GM23248 (cell line): ENCODE measurements at regions not wholly inside any gene's neighbourhood (a gene's known extent, or its start where the extent isn't known, plus 50 kb on each side); places are given as distances from the start of the nearest gene placed in this dataset.

ENCODE experiments used
- DNase-seq: peaks from one replicate; pipeline ENCODE4 v3.0.0-alpha.2; 2015
- H2AFZ ChIP-seq: fragments of 200-600 bp; sonication (generic); 2 replicates; pipeline ENCODE4 v1.6.1; 2016; ENCODE audit warnings: antibody characterized with exemption
- H3F3A ChIP-seq: fragments of 200-600 bp; sonication (generic); 2 replicates; pipeline ENCODE4 v1.6.1; 2016; ENCODE audit warnings: mild to moderate bottlenecking, antibody characterized with exemption, mixed run types; ENCODE audit not compliant: insufficient read depth
- H3K27ac ChIP-seq: fragments of 200-600 bp; sonication (generic); 2 replicates; pipeline ENCODE4 v1.5.1; 2016; ENCODE audit warnings: mild to moderate bottlenecking
- H3K27me3 ChIP-seq: fragments of 200-600 bp; sonication (generic); replicated peaks from 2 replicates; pipeline ENCODE4 v1.6.1; 2016; ENCODE audit warnings: mild to moderate bottlenecking; ENCODE audit not compliant: insufficient read depth
- H3K36me3 ChIP-seq: fragments of 200-600 bp; sonication (generic); 2 replicates; pipeline ENCODE4 v1.6.1; 2016; ENCODE audit warnings: low read depth, mild to moderate bottlenecking
- H3K4me1 ChIP-seq: fragments of 200-600 bp; sonication (generic); 2 replicates; pipeline ENCODE4 v1.6.1; 2016; ENCODE audit warnings: mild to moderate bottlenecking; ENCODE audit not compliant: insufficient read depth
- H3K4me2 ChIP-seq: fragments of 200-600 bp; sonication (generic); one replicate; pipeline ENCODE4 v1.6.1; 2016; ENCODE audit warnings: mild to moderate bottlenecking; ENCODE audit not compliant: unreplicated experiment
- H3K4me3 ChIP-seq: fragments of 200-600 bp; sonication (generic); 2 replicates; pipeline ENCODE4 v1.5.1; 2016; ENCODE audit warnings: mild to moderate bottlenecking
- H3K79me2 ChIP-seq: fragments of 200-600 bp; sonication (generic); 2 replicates; pipeline ENCODE4 v1.6.1; 2016; ENCODE audit warnings: mild to moderate bottlenecking; ENCODE audit not compliant: insufficient read depth
- H3K9ac ChIP-seq: fragments of 200-600 bp; sonication (generic); 2 replicates; pipeline ENCODE4 v1.6.1; 2016; ENCODE audit warnings: mild to moderate bottlenecking
- H3K9me2 ChIP-seq: fragments of 200-600 bp; sonication (generic); 2 replicates; pipeline ENCODE4 v1.6.1; 2016; ENCODE audit warnings: mixed run types, mild to moderate bottlenecking, moderate library complexity; ENCODE audit not compliant: insufficient read depth
- H3K9me3 ChIP-seq: fragments of 200-600 bp; sonication (generic); one replicate; pipeline ENCODE4 v1.6.1; 2017; ENCODE audit warnings: low read depth
- H4K20me1 ChIP-seq: fragments of 200-600 bp; sonication (generic); 2 replicates; pipeline ENCODE4 v1.6.0; 2016; ENCODE audit not compliant: insufficient read depth
- EZH2 ChIP-seq: fragments of 200-600 bp; sonication (generic); IDR thresholded peaks from 2 replicates; pipeline ENCODE4 v1.6.1; 2018; ENCODE audit warnings: antibody characterized with exemption, mild to moderate bottlenecking; ENCODE audit not compliant: insufficient read depth, poor library complexity, severe bottlenecking
- EZH2phosphoT487 ChIP-seq: fragments of 200-600 bp; sonication (generic); IDR thresholded peaks from 2 replicates; pipeline ENCODE4 v1.6.1; 2018; ENCODE audit warnings: antibody characterized with exemption, moderate library complexity, mild to moderate bottlenecking, low read depth; ENCODE audit not compliant: insufficient read depth
- WGBS, 2 experiments: methylation state at CpG; one replicate each; pipeline ENCODE4 v1.1.6; 2015 to 2017; ENCODE audit warnings: low lambda C conversion rate in 2 of 2, low coverage in 1 of 2; ENCODE audit errors: missing lambda C conversion rate in 2 of 2; 5-methylcytosine and 5-hydroxymethylcytosine counted together
- in situ Hi-C: fragments of 300-500 bp; cut with MboI; formaldehyde crosslinking; loops from 2 replicates; pipeline ENCODE4 v1.15.0; 2020

- H3K36me3 ChIP-seq = no peaks in the 10 kb centered on the region
- no peak overlapping the region for H3K4me2 ChIP-seq
- no peak for DNase-seq
- H2AFZ ChIP-seq = no peak overlapping the region
- H3F3A ChIP-seq = no peaks in the 10 kb centered on the region
- no peaks in the 10 kb centered on the region for H4K20me1 ChIP-seq
- 4 to 5% methylated on average over 19 of the region's 19 CpGs for WGBS, 2 experiments
- no peak overlapping the region for H3K27ac ChIP-seq
- H3K9me3 ChIP-seq = no peaks in the 10 kb centered on the region
- no peaks in the 10 kb centered on the region for H3K79me2 ChIP-seq
- H3K4me1 ChIP-seq = no peaks in the 10 kb centered on the region
- H3K9ac ChIP-seq = no peak overlapping the region
- no peaks in the 10 kb centered on the region for H3K27me3 ChIP-seq
- TF ChIP-seq EZH2phosphoT487 (no peak), EZH2 (no peak)
- in situ Hi-C loops = no loop called here
- H3K9me2 ChIP-seq = no peaks in the 10 kb centered on the region
- H3K4me3 ChIP-seq = no peak overlapping the region
Measured at GRCh38 chr15:26178640-26179220, 315.6 kb upstream of the ATP10A start.

DNA sequence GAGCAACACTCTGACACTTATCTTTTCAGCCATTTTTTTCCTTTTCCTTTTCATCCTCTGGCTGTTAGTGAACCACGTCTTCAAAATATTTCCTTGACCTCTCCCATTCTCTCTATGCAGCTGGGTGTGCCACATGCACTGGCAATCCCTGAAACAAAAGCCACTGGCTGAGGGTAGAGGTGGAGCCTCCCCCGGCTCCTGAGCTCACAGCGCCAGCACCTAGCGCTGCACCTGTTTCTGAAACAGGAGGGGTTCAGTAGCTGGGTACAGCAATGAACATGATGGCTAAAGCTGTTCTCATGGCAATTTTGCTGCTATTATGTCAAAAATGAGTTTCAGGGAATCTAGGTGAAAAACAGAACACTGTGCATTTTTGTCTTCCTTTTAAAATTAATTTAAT is 314.7 kb upstream of the ATP10A start:
- in situ Hi-C loops = no loop called here
- WGBS, 2 experiments = 51 to 56% methylated on average over 4 of the region's 4 CpGs

GRCh38 chr15:26176831-26177230 is 313.7 kb upstream of the ATP10A start:
- H3K4me2 ChIP-seq = no peak overlapping the region
- no peaks in the 10 kb centered on the region for H3K4me1 ChIP-seq
- in situ Hi-C loops = no loop called here
- WGBS, 2 experiments = 39 to 44% methylated on average over 10 of the region's 10 CpGs
- no peaks in the 10 kb centered on the region for H3F3A ChIP-seq
- no peak overlapping the region for H3K27ac ChIP-seq
- H3K36me3 ChIP-seq = no peaks in the 10 kb centered on the region
- no peaks in the 10 kb centered on the region for H3K9me2 ChIP-seq
- no peaks in the 10 kb centered on the region for H3K27me3 ChIP-seq
- H2AFZ ChIP-seq = no peak overlapping the region
- no peak for DNase-seq
- H3K9ac ChIP-seq = no peak overlapping the region
- TF ChIP-seq EZH2phosphoT487 = no peak
- TF ChIP-seq EZH2 = no peak
- no peaks in the 10 kb centered on the region for H3K9me3 ChIP-seq
- no peaks in the 10 kb centered on the region for H3K79me2 ChIP-seq
- no peak overlapping the region for H3K4me3 ChIP-seq
- H4K20me1 ChIP-seq = no peaks in the 10 kb centered on the region

More for the DNA sequence above, 314.7 kb upstream of the ATP10A start:
- Histone ChIP-seq H4K20me1 (no peaks in the 10 kb centered on the region), H3K27ac (no peak overlapping the region), H3K9ac (no peak overlapping the region), H3K4me3 (no peak overlapping the region), H3K79me2 (no peaks in the 10 kb centered on the region), H3F3A (no peaks in the 10 kb centered on the region), H2AFZ (no peak overlapping the region), H3K9me2 (no peaks in the 10 kb centered on the region), H3K4me2 (no peak overlapping the region), H3K27me3 (no peaks in the 10 kb centered on the region), H3K4me1 (no peaks in the 10 kb centered on the region), H3K9me3 (no peaks in the 10 kb centered on the region), H3K36me3 (no peaks in the 10 kb centered on the region)
- TF ChIP-seq EZH2 (no peak), EZH2phosphoT487 (no peak)
- DNase-seq = no peak

GRCh38 chr15:26171266-26171665 is 308.1 kb upstream of the ATP10A start:
- TF ChIP-seq EZH2phosphoT487 = no peak

DNA sequence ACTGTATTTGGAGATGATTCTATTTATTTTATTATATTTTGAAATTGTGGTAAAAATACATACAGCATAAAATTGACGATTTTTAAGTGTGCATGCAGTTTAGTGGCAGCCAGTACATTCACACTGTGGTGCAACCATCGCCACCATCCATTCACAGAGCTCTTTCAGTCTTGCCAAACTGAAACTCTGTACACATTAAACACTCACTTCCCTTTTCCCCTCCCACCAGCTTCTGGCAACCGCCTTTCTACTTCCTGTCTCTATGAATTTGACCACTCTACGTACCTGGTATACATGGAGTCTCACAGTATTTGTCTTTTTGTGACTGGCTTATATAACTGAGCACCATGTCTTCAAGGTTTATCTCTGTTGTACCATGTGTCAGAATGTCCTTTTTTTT is 303.3 kb upstream of the ATP10A start:
- Histone ChIP-seq H3K9me3 (no peaks in the 10 kb centered on the region), H3K9me2 (no peaks in the 10 kb centered on the region), H3K79me2 (no peaks in the 10 kb centered on the region), H3K4me1 (no peaks in the 10 kb centered on the region), H2AFZ (no peak overlapping the region), H3K36me3 (no peaks in the 10 kb centered on the region), H3F3A (no peaks in the 10 kb centered on the region), H4K20me1 (no peaks in the 10 kb centered on the region), H3K27ac (no peak overlapping the region), H3K4me3 (no peak overlapping the region), H3K27me3 (no peaks in the 10 kb centered on the region), H3K9ac (no peak overlapping the region), H3K4me2 (no peak overlapping the region)
- in situ Hi-C loops = no loop called here
- no peak for DNase-seq
- TF ChIP-seq EZH2phosphoT487 = no peak
- no peak for TF ChIP-seq EZH2
- 47 to 49% methylated on average over 4 of the region's 4 CpGs for WGBS, 2 experiments

More at GRCh38 chr15:26171266-26171665, 308.1 kb upstream of the ATP10A start:
- Histone ChIP-seq H3K36me3 (no peaks in the 10 kb centered on the region), H3K9ac (no peak overlapping the region), H3K27ac (no peak overlapping the region), H2AFZ (no peak overlapping the region), H3K9me3 (no peaks in the 10 kb centered on the region), H3K4me2 (no peak overlapping the region), H3K4me3 (no peak overlapping the region), H3K27me3 (no peaks in the 10 kb centered on the region), H3K79me2 (no peaks in the 10 kb centered on the region), H3K9me2 (no peaks in the 10 kb centered on the region), H3F3A (no peaks in the 10 kb centered on the region), H4K20me1 (no peaks in the 10 kb centered on the region), H3K4me1 (no peaks in the 10 kb centered on the region)
- no peak for DNase-seq
- 25 to 29% methylated on average over 3 of the region's 3 CpGs for WGBS, 2 experiments
- in situ Hi-C loops = no loop called here
